ENCODE measurements at regions not wholly inside any gene's neighbourhood (a gene's known extent, or its start where the extent isn't known, plus 50 kb on each side); places are given as distances from the start of the nearest gene placed in this dataset.
"Not testable (repeated sequence)": the region's sequence is repeated elsewhere in the genome, so short reads cannot be mapped to it uniquely, and the experiment has no call there.

DNA sequence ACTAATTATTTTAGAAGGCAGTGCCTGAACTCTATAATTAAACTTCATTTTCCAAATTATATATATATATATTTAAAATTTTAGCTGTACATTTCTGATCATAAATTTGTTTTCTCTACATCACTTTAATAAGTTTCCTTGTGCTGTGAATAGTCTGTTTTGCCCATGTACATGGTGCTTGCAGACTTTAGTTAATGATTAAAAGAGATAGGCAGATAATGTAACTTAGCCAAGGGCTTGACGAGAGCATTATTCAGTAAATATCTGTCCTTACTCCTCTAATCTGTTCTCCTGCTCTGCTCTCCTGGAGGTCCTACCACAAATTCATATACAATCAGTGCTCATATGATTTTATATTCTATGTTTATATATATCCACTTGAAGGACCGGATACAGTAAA is 595.2 kb upstream of the KIF2B start:
- intact Hi-C loops (cut with micrococcal nuclease): no loop called here
- H3K4me1 Mint-ChIP-seq (ENCODE audit: low read depth): no peaks in the 10 kb centered on the region
- POLR2A ChIA-PET: no interaction called here
- no peaks in the 10 kb centered on the region for H3K27me3 Mint-ChIP-seq
- no peak for TF ChIP-seq CTCF (IDR thresholded peaks at IDR 0.05)
- H3K9me3 Mint-ChIP-seq: peaks cover 8% of the 10 kb centered on the region
- DNase-seq (no peak), ATAC-seq (no peak)
- H3K27ac Mint-ChIP-seq: no peak overlapping the region
- H3K4me3 Mint-ChIP-seq: no peak overlapping the region
- no peaks in the 10 kb centered on the region for H3K36me3 Mint-ChIP-seq (ENCODE audit: low read depth)
- CTCF ChIA-PET: no interaction called here

DNA sequence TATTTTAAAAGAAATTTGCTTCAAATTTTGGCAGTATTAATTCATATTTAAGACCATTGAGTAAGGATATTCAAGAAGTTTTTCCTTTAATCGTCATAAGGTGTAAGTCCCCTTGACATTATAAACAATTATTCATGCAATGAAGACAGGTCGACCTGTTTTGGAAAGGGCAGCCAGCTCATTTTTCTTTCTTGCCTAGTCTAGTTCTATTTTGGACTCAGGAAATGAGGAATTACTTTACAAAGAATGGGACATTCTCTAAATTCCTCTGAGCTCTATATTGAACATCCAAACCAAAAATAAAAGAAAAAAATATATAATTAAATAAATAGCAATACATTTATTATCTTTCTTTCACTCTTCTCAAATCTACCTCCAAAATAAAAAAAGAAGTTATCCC is 595.6 kb upstream of the KIF2B start:
- DNase-seq (no peak), ATAC-seq (no peak)
- H3K9me3 Mint-ChIP-seq: peaks cover 11% of the 10 kb centered on the region
- no peaks in the 10 kb centered on the region for H3K4me1 Mint-ChIP-seq (ENCODE audit: low read depth)
- no peaks in the 10 kb centered on the region for H3K27me3 Mint-ChIP-seq
- no peak overlapping the region for H3K4me3 Mint-ChIP-seq
- intact Hi-C loops (cut with micrococcal nuclease): no loop called here
- CTCF ChIA-PET: no interaction called here
- H3K27ac Mint-ChIP-seq: no peak overlapping the region
- no peak for TF ChIP-seq CTCF (IDR thresholded peaks at IDR 0.05)
- POLR2A ChIA-PET: no interaction called here
- H3K36me3 Mint-ChIP-seq (ENCODE audit: low read depth): no peaks in the 10 kb centered on the region

DNA sequence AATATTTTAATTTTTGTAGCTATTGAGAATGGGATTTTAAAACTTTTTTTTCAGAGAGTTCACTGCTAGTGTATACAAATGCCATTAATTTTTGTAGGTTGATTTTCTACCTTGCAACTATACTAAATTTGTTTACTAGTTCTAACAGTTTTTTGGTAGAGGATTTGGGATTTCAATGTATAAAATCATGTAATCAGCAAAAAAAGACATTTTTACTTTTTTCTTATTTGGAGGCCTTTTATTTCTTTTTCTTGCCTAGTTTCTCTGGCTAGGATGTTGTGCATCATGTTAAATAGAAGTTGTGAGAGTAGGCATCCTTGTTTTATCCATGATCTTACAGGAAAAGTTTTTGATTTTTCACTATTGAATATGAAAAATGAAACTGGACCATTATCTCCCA is 602.9 kb upstream of the KIF2B start:
- no peaks in the 10 kb centered on the region for H3K36me3 Mint-ChIP-seq (ENCODE audit: low read depth)
- no peak for TF ChIP-seq CTCF (IDR thresholded peaks at IDR 0.05)
- DNase-seq (no peak), ATAC-seq (no peak)
- CTCF ChIA-PET: no interaction called here
- no peak overlapping the region for H3K4me3 Mint-ChIP-seq
- no peaks in the 10 kb centered on the region for H3K4me1 Mint-ChIP-seq (ENCODE audit: low read depth)
- intact Hi-C loops (cut with micrococcal nuclease): no loop called here
- H3K27ac Mint-ChIP-seq: no peak overlapping the region
- POLR2A ChIA-PET: interaction anchor here (0.6 kb wide), 1 partner anchor 210 kb away, joined by 3 read pairs; no protein-coding TSS in a partner anchor
- peaks cover 15% of the 10 kb centered on the region for H3K9me3 Mint-ChIP-seq
- no peaks in the 10 kb centered on the region for H3K27me3 Mint-ChIP-seq

DNA sequence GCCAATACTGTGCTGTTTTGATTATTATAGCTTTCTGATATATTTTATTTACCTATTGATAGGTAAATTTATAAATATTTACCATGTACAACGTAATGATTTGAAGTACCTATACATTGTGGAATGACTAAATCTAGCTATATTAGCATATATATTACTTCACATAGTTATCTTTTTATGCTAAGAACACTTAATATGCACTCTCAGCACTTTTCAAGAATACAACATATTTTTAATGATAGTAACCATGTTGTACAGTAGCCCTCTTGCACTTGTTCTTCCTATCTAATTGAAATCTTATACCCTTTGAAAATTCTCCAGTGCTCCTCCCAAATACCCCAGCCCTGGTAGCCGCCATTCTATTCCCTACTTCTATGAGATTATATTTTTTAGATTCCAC is 604.0 kb upstream of the KIF2B start:
- Mint-ChIP-seq H3K4me3 (no peak overlapping the region), H3K36me3 (ENCODE audit: low read depth) (no peaks in the 10 kb centered on the region), H3K9me3 (peaks cover 20% of the 10 kb centered on the region), H3K27me3 (no peaks in the 10 kb centered on the region), H3K27ac (no peak overlapping the region), H3K4me1 (ENCODE audit: low read depth) (no peaks in the 10 kb centered on the region)
- CTCF ChIA-PET: no interaction called here
- TF ChIP-seq CTCF (IDR thresholded peaks at IDR 0.05): no peak
- POLR2A ChIA-PET: no interaction called here
- intact Hi-C loops (cut with micrococcal nuclease): no loop called here
- no peak for ATAC-seq
- no peak for DNase-seq

DNA sequence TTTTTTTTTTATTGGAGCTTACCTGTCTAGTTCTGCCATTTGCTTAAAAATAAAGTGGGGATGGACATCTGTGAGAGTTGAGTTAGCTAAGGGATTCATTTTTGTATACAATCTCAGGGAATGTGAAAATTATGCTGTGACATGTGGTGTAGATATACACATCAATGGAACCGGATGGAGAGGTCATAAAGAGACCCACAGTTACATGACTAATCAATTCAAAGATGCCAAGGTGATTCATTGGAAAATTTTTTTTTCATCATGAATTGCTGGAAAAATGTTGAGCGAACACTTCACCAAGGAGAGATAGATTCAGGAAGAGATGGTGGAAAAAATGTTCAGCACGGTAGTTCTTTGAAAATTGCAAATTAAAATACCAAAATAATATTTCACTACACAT is 605.4 kb upstream of the KIF2B start:
- no peaks in the 10 kb centered on the region for H3K4me1 Mint-ChIP-seq (ENCODE audit: low read depth)
- no peak for DNase-seq

DNA sequence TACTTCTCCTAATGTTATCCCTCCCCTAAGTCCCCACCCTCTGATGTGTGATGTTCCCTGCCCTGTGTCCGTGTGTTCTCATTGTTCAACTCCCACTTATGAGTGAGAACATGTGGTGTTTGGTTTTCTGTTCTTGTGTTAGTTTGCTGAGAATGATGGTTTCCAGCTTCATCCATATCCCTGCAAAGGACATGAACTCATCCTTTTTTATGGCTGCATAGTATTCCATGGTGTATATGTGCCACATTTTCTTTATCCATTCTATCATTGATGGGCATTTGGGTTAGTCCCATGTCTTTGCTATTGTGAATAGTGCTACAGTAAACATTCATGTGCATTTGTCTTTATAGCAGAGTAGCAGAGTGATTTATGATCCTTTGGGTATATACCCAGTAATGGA is 613.8 kb upstream of the KIF2B start:
- intact Hi-C loops (cut with micrococcal nuclease); H3K36me3 Mint-ChIP-seq (ENCODE audit: low read depth); ATAC-seq; DNase-seq; H3K4me1 Mint-ChIP-seq (ENCODE audit: low read depth); CTCF ChIA-PET; POLR2A ChIA-PET; H3K27me3 Mint-ChIP-seq; H3K4me3 Mint-ChIP-seq; H3K27ac Mint-ChIP-seq: not testable (repeated sequence)
- H3K9me3 Mint-ChIP-seq: peaks cover 15% of the 10 kb centered on the region

More for the DNA sequence above, 605.4 kb upstream of the KIF2B start:
- no peak for ATAC-seq
- H3K27me3 Mint-ChIP-seq: no peaks in the 10 kb centered on the region
- no peak overlapping the region for H3K4me3 Mint-ChIP-seq
- no peak overlapping the region for H3K27ac Mint-ChIP-seq
- intact Hi-C loops (cut with micrococcal nuclease): no loop called here
- ChIA-PET CTCF (no interaction called here), POLR2A (no interaction called here)
- H3K9me3 Mint-ChIP-seq: peaks cover 17% of the 10 kb centered on the region
- no peak for TF ChIP-seq CTCF (IDR thresholded peaks at IDR 0.05)
- no peaks in the 10 kb centered on the region for H3K36me3 Mint-ChIP-seq (ENCODE audit: low read depth)

Data from activated CD8-positive, alpha-beta T cell treated with anti-CD3 and anti-CD28 coated beads for 36 hours (primary cell).